Upper lobe of left lung (tissue), 6 donors: ENCODE measurements at regions not wholly inside any gene's neighbourhood (a gene's known extent, or its start where the extent isn't known, plus 50 kb on each side); places are given as distances from the start of the nearest gene placed in this dataset.
A peak's percentile ranks its signal among the peaks of the same experiment; 100 is the strongest.

Source experiments
- ATAC-seq, 2 donors: fragments of 200-7000 bp; cut with Tn5 transposase; one replicate each; pipeline ENCODE4 v1.9.1; 2022; ENCODE audit warnings: mild to moderate bottlenecking in 2 of 2, moderate library complexity in 2 of 2; ENCODE audit not compliant: low FRiP score in 2 of 2
- DNase-seq, 2 donors: peaks; one replicate each; pipeline ENCODE4 v3.0.0-alpha.2; 2019 to 2020
- H3K27ac ChIP-seq, 4 donors: fragments of 200-600 bp; sonication (generic); one replicate each; pipeline ENCODE4 v1.5.1; 2016 to 2019
- H3K27me3 ChIP-seq, 4 donors: fragments of 200-600 bp; sonication (generic); one replicate each; pipeline ENCODE4 v1.5.1; 2017 to 2019
- H3K36me3 ChIP-seq, 4 donors: fragments of 200-600 bp; sonication (generic); one replicate each; pipeline ENCODE4 v1.5.1; 2016 to 2019
- H3K4me1 ChIP-seq, 4 donors: fragments of 200-600 bp; sonication (generic); one replicate each; pipeline ENCODE4 v1.5.1; 2018 to 2019
- H3K4me3 ChIP-seq, 4 donors: fragments of 200-600 bp; sonication (generic); one replicate each; pipeline ENCODE4 v1.5.1; 2017 to 2019; ENCODE audit warnings: mild to moderate bottlenecking in 2 of 4, moderate library complexity in 1 of 4
- H3K9me3 ChIP-seq, 4 donors: fragments of 200-600 bp; sonication (generic); one replicate each; pipeline ENCODE4 v1.5.1; 2018 to 2019
- EP300 ChIP-seq, 4 donors: sonication (generic); formaldehyde crosslinking; IDR thresholded peaks; one replicate each; pipeline ENCODE4 v1.5.1; 2017; ENCODE audit warnings: antibody characterized with exemption in 4 of 4, control low read depth in 2 of 4
- POLR2A ChIP-seq, 4 donors: fragments of 450-650 bp; IDR thresholded peaks; one replicate each; pipeline ENCODE4 v1.5.1; 2016 to 2017; ENCODE audit warnings: antibody characterized with exemption in 4 of 4, mild to moderate bottlenecking in 2 of 4
- POLR2AphosphoS5 ChIP-seq, 2 donors: sonication (generic); formaldehyde crosslinking; IDR thresholded peaks; one replicate each; pipeline ENCODE4 v1.5.1; 2017; ENCODE audit warnings: antibody characterized with exemption in 2 of 2
- WGBS, 2 donors: methylation state at CpG; one replicate each; pipeline ENCODE4 v1.1.5; 2017 to 2018; 5-methylcytosine and 5-hydroxymethylcytosine counted together
- TF ChIP-seq, protein P1 (sequence below), 6 experiments: fragments of 450-650 bp in 4 of 6; fragments of 200-600 bp in 2 of 6; sonication (generic) in 2 of 6; IDR thresholded peaks; one replicate each; pipeline ENCODE4 v1.5.1; 2016 to 2019; ENCODE audit warnings: antibody characterized with exemption in 6 of 6
- donor health status: DM: no; HTN: no; CAD: no; lungs with moderate emphysema.
- donor health status: DM: no; HTN: yes; CAD: no; lungs with severe emphysema.

DNA sequence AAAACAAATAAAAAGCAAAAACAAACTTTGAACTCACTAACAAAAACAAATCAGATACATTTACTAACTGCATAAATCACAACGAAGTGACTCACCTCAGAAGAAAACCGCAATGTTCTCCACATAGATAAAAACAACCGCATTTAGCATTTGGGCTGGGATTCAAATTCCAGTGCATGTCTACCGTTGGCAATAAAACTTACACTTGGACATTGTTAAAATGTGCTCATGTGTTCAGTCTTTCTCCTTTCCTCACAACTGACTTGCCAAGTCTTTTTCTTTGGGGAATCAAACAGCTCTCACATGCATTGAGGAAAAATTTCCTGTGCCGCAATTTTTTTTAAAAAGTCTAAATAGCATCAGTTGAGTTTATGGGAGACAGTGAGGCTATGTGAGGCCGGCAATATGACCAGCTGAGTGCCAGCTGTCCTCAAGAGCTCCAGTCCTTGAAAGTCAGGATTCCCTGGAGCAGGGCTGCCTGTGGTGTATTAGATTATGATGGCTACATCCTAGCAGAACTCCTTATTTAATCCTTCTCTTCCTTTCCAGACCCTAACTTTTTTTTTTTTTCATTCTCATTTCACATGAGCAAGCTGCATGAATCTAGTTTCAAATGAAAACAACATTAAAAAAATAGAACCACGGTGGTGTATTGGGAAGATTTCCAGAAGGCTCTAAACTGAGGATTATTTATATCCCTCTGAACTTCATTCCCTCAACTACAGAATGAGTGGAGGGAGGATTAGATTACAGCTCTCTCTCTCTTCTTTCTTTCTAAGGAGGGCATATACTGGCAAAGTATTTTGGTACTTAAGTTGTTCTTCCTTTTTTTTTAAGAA lies 70.2 kb upstream of the MEIS1 start:
- Histone ChIP-seq H3K9me3 (no peaks in the 10 kb centered on the region), H3K27me3 (no peaks in the 10 kb centered on the region), H3K4me3 (no peak overlapping the region), H3K27ac (no peak overlapping the region), H3K4me1 (peaks cover 0 to 5% (median 0%) of the 10 kb centered on the region in 4 donors), H3K36me3 (no peaks in the 10 kb centered on the region)
- no peak for TF ChIP-seq POLR2A (IDR thresholded peaks at IDR 0.05)
- TF ChIP-seq, protein P1, sequence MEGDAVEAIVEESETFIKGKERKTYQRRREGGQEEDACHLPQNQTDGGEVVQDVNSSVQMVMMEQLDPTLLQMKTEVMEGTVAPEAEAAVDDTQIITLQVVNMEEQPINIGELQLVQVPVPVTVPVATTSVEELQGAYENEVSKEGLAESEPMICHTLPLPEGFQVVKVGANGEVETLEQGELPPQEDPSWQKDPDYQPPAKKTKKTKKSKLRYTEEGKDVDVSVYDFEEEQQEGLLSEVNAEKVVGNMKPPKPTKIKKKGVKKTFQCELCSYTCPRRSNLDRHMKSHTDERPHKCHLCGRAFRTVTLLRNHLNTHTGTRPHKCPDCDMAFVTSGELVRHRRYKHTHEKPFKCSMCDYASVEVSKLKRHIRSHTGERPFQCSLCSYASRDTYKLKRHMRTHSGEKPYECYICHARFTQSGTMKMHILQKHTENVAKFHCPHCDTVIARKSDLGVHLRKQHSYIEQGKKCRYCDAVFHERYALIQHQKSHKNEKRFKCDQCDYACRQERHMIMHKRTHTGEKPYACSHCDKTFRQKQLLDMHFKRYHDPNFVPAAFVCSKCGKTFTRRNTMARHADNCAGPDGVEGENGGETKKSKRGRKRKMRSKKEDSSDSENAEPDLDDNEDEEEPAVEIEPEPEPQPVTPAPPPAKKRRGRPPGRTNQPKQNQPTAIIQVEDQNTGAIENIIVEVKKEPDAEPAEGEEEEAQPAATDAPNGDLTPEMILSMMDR (IDR thresholded peaks at IDR 0.05) = no peak
- TF ChIP-seq POLR2AphosphoS5 (IDR thresholded peaks at IDR 0.05) = no peak
- no peak for TF ChIP-seq EP300 (IDR thresholded peaks at IDR 0.05)
- DNase-seq (no peak), ATAC-seq (peak in 1 of 2 donors; percentile 69)
- WGBS, 2 donors = 62 to 69% methylated on average over 7 of the region's 7 CpGs

DNA sequence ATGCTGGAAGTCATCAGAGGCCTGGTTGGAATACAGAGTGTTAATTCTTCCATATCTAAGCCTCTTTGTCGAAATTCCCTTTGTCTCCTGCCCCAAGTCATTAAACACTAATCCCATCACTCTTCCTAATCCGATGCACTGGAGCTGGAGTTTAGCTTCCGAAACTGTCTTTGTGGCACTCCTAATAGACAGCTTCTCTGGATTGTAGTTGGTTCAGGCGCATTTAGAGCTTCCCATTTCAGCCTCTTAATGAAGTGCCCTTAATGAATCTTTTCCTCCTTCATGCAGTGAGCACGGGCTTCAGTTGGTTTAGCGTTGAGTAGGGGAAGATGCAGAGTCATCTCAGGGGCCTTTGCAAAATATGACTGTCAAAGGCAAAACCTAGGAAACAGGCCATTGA lies 72.2 kb upstream of the MEIS1 start:
- TF ChIP-seq, protein P1 (IDR thresholded peaks at IDR 0.05) = no peak
- no peak for TF ChIP-seq POLR2AphosphoS5 (IDR thresholded peaks at IDR 0.05)
- no peak for TF ChIP-seq EP300 (IDR thresholded peaks at IDR 0.05)
- TF ChIP-seq POLR2A (IDR thresholded peaks at IDR 0.05) = no peak
- no peak for DNase-seq
- 70 to 78% methylated on average over 6 of the region's 6 CpGs for WGBS, 2 donors
- ATAC-seq = no peak
- Histone ChIP-seq H3K27me3 (no peaks in the 10 kb centered on the region), H3K36me3 (no peaks in the 10 kb centered on the region), H3K9me3 (no peaks in the 10 kb centered on the region), H3K4me1 (peaks cover 0 to 5% (median 0%) of the 10 kb centered on the region in 4 donors), H3K4me3 (no peak overlapping the region), H3K27ac (no peak overlapping the region)

DNA sequence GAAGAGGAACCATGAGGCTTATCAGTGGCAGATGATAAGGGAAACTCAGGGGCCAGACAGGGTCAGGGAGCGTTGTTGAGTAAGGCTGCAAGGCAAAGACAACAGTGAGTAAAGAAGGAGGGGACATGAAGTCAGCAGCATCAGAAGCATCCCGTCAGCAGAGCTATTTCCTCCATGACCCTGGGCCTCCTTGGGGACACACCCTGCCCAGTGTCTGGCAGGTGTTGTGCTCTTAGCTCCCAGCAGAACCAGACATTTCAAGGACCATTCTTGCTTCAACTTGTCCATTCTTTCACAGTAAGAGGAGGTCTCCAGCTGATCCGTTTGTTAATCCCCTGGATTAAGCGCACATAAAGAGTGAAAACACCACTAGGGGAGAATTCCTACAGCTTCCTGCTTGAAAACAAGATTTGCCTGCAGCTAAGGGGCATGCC lies 88.7 kb upstream of the MEIS1 start:
- ATAC-seq = no peak
- H3K27me3 ChIP-seq = no peaks in the 10 kb centered on the region
- no peaks in the 10 kb centered on the region for H3K36me3 ChIP-seq
- no peaks in the 10 kb centered on the region for H3K9me3 ChIP-seq
- H3K4me1 ChIP-seq = no peaks in the 10 kb centered on the region
- 38 to 40% methylated on average over 4 of the region's 4 CpGs for WGBS, 2 donors
- DNase-seq = no peak
- TF ChIP-seq, protein P1 (IDR thresholded peaks at IDR 0.05) = no peak
- H3K27ac ChIP-seq = no peak overlapping the region
- H3K4me3 ChIP-seq = no peak overlapping the region

DNA sequence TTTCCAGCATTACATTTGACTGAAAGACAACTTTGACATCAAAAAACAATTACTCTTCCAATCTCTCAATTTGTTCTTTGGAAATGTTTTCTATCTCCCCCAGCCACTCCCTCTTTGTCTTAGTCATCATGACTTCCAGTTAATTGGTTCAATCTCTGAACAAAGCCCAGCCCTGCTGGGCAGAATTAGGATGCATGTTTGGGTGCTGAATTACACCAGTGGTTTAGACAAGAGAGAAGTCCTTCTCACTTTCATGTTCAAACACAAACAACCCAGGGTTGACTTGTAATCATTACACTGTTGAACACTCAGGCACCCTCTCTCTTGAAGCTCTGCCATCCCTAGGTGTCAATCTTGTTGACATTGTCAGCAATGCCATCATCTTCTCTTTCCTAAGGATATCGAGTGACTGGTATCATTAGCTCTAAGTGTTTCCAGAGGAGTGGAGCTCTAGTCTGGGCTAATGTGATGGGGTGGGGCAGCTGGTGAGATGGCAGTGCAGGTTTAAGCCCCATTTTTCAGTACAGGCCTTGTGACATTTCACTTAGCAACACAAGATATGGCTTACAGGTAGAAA lies 90.8 kb upstream of the MEIS1 start:
- ATAC-seq = no peak
- WGBS, 2 donors = 91 to 92% methylated on average over 1 of the region's 1 CpG

More for the DNA sequence above, 90.8 kb upstream of the MEIS1 start:
- TF ChIP-seq, protein P1 (IDR thresholded peaks at IDR 0.05) = no peak
- no peak for TF ChIP-seq POLR2AphosphoS5 (IDR thresholded peaks at IDR 0.05)
- no peak for TF ChIP-seq EP300 (IDR thresholded peaks at IDR 0.05)
- no peak for TF ChIP-seq POLR2A (IDR thresholded peaks at IDR 0.05)
- Histone ChIP-seq H3K27me3 (no peaks in the 10 kb centered on the region), H3K4me3 (no peak overlapping the region), H3K36me3 (no peaks in the 10 kb centered on the region), H3K27ac (no peak overlapping the region), H3K9me3 (no peaks in the 10 kb centered on the region), H3K4me1 (no peaks in the 10 kb centered on the region)
- DNase-seq = no peak
